GM12891 (cell line): ENCODE measurements at regions not wholly inside any gene's neighbourhood (a gene's known extent, or its start where the extent isn't known, plus 50 kb on each side); places are given as distances from the start of the nearest gene placed in this dataset.

Experiments
- PAX5 ChIP-seq: IDR thresholded peaks from 2 replicates; pipeline ENCODE4 v1.6.1; 2011; ENCODE audit warnings: low read length, moderate library complexity, mild to moderate bottlenecking; ENCODE audit not compliant: insufficient read depth, severe bottlenecking
- POLR2A ChIP-seq: IDR thresholded peaks from 2 replicates; pipeline ENCODE4 v1.6.1; 2011; ENCODE audit warnings: low read depth, low read length, control low read depth
- POLR2AphosphoS5 ChIP-seq: IDR thresholded peaks from 2 replicates; pipeline ENCODE4 v1.6.1; 2011; ENCODE audit warnings: low read depth, low read length, control low read depth
- POU2F2 ChIP-seq: IDR thresholded peaks from 2 replicates; pipeline ENCODE4 v1.6.1; 2011; ENCODE audit warnings: low read depth, mild to moderate bottlenecking, control low read depth, low read length, moderate library complexity
- TAF1 ChIP-seq: IDR thresholded peaks from 2 replicates; pipeline ENCODE4 v1.6.1; 2011; ENCODE audit warnings: low read depth, low read length, control low read depth

DNA sequence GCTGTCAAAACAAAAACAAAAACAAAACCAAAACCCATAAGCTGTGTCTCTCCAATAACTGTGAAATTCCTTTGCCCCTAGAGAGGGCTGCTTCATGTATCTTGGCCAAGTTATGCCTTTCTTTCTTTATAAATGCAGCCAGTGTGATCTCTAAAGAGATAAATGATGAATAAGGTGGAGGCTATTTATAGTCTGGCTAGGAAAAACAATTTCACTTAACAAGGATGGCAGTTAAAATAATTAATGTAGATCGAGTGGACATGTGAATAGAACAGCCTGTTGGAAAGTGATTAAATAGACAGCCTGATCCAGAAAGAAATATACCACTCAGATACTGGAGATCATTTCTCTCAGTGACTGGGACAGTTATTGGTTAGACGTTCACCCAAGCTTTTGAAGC is 1666.9 kb upstream of the CELF4 start:
- TF ChIP-seq TAF1 (no peak), POLR2A (no peak), PAX5 (no peak), POLR2AphosphoS5 (no peak), POU2F2 (no peak)
